Uterus (tissue), 2 donors: ENCODE measurements at regions not wholly inside any gene's neighbourhood (a gene's known extent, or its start where the extent isn't known, plus 50 kb on each side); places are given as distances from the start of the nearest gene placed in this dataset.

ENCODE experiments used
- CTCF ChIP-seq, 4 experiments: fragments of 200-600 bp in 2 of 4; fragments of 450-650 bp in 2 of 4; sonication (generic) in 2 of 4; IDR thresholded peaks; one replicate each; pipeline ENCODE4 v1.5.1; 2016 to 2019; ENCODE audit warnings: antibody characterized with exemption in 4 of 4, mild to moderate bottlenecking in 2 of 4, moderate library complexity in 1 of 4
- POLR2A ChIP-seq, 2 donors: fragments of 450-650 bp; IDR thresholded peaks; one replicate each; pipeline ENCODE4 v1.6.1; 2016; ENCODE audit warnings: antibody characterized with exemption in 2 of 2, mild to moderate bottlenecking in 1 of 2, moderate library complexity in 1 of 2

- TF ChIP-seq POLR2A (IDR thresholded peaks at IDR 0.05), result no peak
- TF ChIP-seq CTCF (IDR thresholded peaks at IDR 0.05), result no peak
Observed at GRCh38 chr10:52390388-52390787, 76.3 kb downstream of the DKK1 start.
